GM08714 (cell line): ENCODE measurements at regions not wholly inside any gene's neighbourhood (a gene's known extent, or its start where the extent isn't known, plus 50 kb on each side); places are given as distances from the start of the nearest gene placed in this dataset.

ENCODE experiments used
- H3K4me3 ChIP-seq: fragments of 200-500 bp; sonication (Bioruptor generic); 2 replicates; pipeline ENCODE4 v1.5.1; 2014; ENCODE audit warnings: mild to moderate bottlenecking, low read length, inconsistent platforms
- ZNF274 ChIP-seq: IDR thresholded peaks from 2 replicates; pipeline ENCODE4 v1.6.1; 2012; ENCODE audit warnings: mild to moderate bottlenecking, low read depth, low read length

- TF ChIP-seq ZNF274, result no peak
- no peak overlapping the region for H3K4me3 ChIP-seq
These were observed 812.9 kb upstream of the AGA start for GRCh38 chr4:178255172-178255571.

GRCh38 chr4:178258603-178259002, 816.4 kb upstream of the AGA start:
- TF ChIP-seq ZNF274, result no peak
- no peak overlapping the region for H3K4me3 ChIP-seq

GRCh38 chr4:178259566-178259965, 817.3 kb upstream of the AGA start:
- no peak overlapping the region for H3K4me3 ChIP-seq
- no peak for TF ChIP-seq ZNF274

GRCh38 chr4:178264001-178264400, 821.8 kb upstream of the AGA start:
- no peak for TF ChIP-seq ZNF274
- H3K4me3 ChIP-seq, result no peak overlapping the region

- no peak for TF ChIP-seq ZNF274
- H3K4me3 ChIP-seq, result no peak overlapping the region
These were observed 829.1 kb upstream of the AGA start for GRCh38 chr4:178271386-178271785.

GRCh38 chr4:178273168-178273567, 830.9 kb upstream of the AGA start:
- no peak for TF ChIP-seq ZNF274
- no peak overlapping the region for H3K4me3 ChIP-seq

- no peak for TF ChIP-seq ZNF274
- no peak overlapping the region for H3K4me3 ChIP-seq
These were observed 833.6 kb upstream of the AGA start for GRCh38 chr4:178275671-178276360.

GRCh38 chr4:178280362-178280761, 838.1 kb upstream of the AGA start:
- TF ChIP-seq ZNF274, result no peak
- H3K4me3 ChIP-seq, result no peak overlapping the region

GRCh38 chr4:178288462-178288861, 846.2 kb upstream of the AGA start:
- no peak for TF ChIP-seq ZNF274
- no peak overlapping the region for H3K4me3 ChIP-seq

GRCh38 chr4:178293601-178294000, 851.4 kb upstream of the AGA start:
- TF ChIP-seq ZNF274, result no peak
- H3K4me3 ChIP-seq, result no peak overlapping the region

GRCh38 chr4:178296669-178297068, 854.4 kb upstream of the AGA start:
- TF ChIP-seq ZNF274, result no peak
- no peak overlapping the region for H3K4me3 ChIP-seq

GRCh38 chr4:178306565-178306964, 864.3 kb upstream of the AGA start:
- no peak for TF ChIP-seq ZNF274
- no peak overlapping the region for H3K4me3 ChIP-seq

GRCh38 chr4:178309890-178310289, 867.7 kb upstream of the AGA start:
- H3K4me3 ChIP-seq, result no peak overlapping the region
- no peak for TF ChIP-seq ZNF274

GRCh38 chr4:178311997-178312396, 869.8 kb upstream of the AGA start:
- no peak for TF ChIP-seq ZNF274

GRCh38 chr4:178314287-178314686, 872.0 kb upstream of the AGA start:
- TF ChIP-seq ZNF274, result no peak
- H3K4me3 ChIP-seq, result no peak overlapping the region

More at GRCh38 chr4:178311997-178312396, 869.8 kb upstream of the AGA start:
- H3K4me3 ChIP-seq, result no peak overlapping the region

- no peak overlapping the region for H3K4me3 ChIP-seq
- no peak for TF ChIP-seq ZNF274
These were observed 874.0 kb upstream of the AGA start for GRCh38 chr4:178316211-178316610.
